WTC11 (cell line): ENCODE measurements at regions not wholly inside any gene's neighbourhood (a gene's known extent, or its start where the extent isn't known, plus 50 kb on each side); places are given as distances from the start of the nearest gene placed in this dataset.

ENCODE experiments used
- FOXP4 ChIP-seq: sonication (generic); formaldehyde crosslinking; IDR thresholded peaks from 2 replicates; pipeline ENCODE4 v1.8.0; 2022; ENCODE audit warnings: mild to moderate bottlenecking, missing genetic modification reagents
- TF ChIP-seq, protein P1 (sequence below): fragments of 200-600 bp; IDR thresholded peaks from 2 replicates; pipeline ENCODE4 v1.8.0; 2022; ENCODE audit warnings: antibody characterized with exemption

DNA sequence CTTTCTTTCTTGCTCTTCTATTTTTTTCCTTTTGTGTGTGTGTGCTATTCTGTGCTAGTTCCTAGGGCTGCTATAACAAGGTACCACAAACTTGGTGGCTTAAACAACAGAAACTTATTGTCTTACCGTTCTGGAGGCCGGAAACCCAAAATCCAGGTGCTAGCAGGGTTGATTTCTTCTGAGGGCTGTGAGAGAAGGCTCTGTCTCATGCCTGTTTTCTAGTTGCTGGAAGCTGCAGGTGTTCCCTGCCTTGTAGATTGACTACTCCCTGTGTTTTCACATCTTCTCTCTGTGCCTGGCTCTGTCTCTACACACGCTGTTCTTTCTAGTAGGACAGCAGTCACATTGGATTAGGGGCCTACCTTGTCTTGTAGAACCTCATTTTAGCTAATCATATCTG, 150.9 kb upstream of the DSCAM start:
- TF ChIP-seq, protein P1, sequence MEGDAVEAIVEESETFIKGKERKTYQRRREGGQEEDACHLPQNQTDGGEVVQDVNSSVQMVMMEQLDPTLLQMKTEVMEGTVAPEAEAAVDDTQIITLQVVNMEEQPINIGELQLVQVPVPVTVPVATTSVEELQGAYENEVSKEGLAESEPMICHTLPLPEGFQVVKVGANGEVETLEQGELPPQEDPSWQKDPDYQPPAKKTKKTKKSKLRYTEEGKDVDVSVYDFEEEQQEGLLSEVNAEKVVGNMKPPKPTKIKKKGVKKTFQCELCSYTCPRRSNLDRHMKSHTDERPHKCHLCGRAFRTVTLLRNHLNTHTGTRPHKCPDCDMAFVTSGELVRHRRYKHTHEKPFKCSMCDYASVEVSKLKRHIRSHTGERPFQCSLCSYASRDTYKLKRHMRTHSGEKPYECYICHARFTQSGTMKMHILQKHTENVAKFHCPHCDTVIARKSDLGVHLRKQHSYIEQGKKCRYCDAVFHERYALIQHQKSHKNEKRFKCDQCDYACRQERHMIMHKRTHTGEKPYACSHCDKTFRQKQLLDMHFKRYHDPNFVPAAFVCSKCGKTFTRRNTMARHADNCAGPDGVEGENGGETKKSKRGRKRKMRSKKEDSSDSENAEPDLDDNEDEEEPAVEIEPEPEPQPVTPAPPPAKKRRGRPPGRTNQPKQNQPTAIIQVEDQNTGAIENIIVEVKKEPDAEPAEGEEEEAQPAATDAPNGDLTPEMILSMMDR, result no peak
- no peak for TF ChIP-seq FOXP4 (CRISPR knock-in tag)
